ENCODE measurements at regions not wholly inside any gene's neighbourhood (a gene's known extent, or its start where the extent isn't known, plus 50 kb on each side); places are given as distances from the start of the nearest gene placed in this dataset.

DNA sequence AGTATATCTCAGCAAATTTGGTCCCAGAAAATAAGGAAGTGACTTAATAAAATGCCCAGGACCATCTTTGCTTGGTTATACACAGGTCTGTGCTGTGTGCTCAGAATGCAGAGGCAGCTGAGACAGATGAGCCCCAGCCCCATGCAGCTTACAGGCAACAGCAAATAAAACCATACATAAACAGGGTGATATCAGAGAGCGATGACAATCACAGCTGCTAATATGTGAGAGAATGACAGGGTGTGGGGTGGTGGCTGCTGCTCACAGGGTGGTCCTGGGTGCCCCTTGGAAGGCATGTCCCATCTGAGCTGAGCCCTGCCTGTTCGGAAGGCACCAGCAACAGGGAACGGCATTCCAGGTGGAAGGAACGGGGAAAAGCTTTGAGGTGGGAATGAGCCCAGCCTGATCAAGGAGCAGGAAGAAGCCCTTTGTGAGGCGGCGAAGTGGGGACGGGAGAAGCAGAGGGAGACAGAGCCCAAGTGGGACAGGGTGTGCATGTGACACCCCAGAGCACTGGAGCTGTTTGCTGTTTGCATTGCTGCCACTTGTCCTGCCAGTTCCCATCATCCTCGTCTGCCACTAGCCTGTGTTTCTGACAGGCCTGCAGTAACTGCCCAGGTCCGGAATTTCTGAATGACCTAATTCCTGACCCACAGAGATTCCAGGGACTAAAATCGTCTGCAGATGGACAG, 150.5 kb downstream of the KATNIP start (continued):
- TF ChIP-seq, protein P1, sequence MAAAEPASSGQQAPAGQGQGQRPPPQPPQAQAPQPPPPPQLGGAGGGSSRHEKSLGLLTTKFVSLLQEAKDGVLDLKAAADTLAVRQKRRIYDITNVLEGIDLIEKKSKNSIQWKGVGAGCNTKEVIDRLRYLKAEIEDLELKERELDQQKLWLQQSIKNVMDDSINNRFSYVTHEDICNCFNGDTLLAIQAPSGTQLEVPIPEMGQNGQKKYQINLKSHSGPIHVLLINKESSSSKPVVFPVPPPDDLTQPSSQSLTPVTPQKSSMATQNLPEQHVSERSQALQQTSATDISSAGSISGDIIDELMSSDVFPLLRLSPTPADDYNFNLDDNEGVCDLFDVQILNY (CRISPR knock-in tag; IDR thresholded peaks at IDR 0.05): no peak
- TF ChIP-seq, protein P2, sequence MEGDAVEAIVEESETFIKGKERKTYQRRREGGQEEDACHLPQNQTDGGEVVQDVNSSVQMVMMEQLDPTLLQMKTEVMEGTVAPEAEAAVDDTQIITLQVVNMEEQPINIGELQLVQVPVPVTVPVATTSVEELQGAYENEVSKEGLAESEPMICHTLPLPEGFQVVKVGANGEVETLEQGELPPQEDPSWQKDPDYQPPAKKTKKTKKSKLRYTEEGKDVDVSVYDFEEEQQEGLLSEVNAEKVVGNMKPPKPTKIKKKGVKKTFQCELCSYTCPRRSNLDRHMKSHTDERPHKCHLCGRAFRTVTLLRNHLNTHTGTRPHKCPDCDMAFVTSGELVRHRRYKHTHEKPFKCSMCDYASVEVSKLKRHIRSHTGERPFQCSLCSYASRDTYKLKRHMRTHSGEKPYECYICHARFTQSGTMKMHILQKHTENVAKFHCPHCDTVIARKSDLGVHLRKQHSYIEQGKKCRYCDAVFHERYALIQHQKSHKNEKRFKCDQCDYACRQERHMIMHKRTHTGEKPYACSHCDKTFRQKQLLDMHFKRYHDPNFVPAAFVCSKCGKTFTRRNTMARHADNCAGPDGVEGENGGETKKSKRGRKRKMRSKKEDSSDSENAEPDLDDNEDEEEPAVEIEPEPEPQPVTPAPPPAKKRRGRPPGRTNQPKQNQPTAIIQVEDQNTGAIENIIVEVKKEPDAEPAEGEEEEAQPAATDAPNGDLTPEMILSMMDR (IDR thresholded peaks at IDR 0.05): no peak
- no peak for TF ChIP-seq SMAD4 (CRISPR knock-in tag; IDR thresholded peaks at IDR 0.05)

DNA sequence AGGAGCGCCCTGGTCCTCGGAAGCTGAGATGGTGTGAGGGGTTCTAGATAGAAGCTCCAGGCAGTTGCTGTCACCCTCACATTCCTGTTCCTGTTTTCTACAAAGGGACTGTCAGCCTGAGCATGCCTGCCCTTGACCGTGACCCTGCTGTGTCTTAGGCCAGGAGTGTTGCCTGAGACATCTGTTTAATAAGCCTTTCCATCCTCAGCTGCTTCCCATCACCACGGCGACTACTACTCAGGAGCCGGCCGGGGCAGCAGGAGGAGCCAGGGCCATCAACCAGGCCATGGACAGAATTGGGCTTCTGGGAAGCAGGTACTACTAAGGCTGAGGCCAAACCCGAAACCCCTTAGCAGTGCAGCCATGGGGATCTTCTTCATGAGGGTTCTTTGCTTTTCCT, 151.4 kb downstream of the KATNIP start:
- DNase-seq (ENCODE audit: low spot score) (no peak), ATAC-seq (no peak)
- ChIA-PET CTCF (interaction anchor here (0.9 to 3.0 kb wide), 4 partner anchors 11 to 166 kb away, joined by 3 to 20 read pairs (median 5); no protein-coding TSS in a partner anchor), POLR2A (no interaction called here)
- Mint-ChIP-seq H3K4me1 (peaks cover 24% of the 10 kb centered on the region), H3K27me3 (ENCODE audit: low read depth) (no peaks in the 10 kb centered on the region), H3K4me3 (no peak overlapping the region), H3K27ac (no peak overlapping the region), H3K36me3 (peaks cover 3% of the 10 kb centered on the region; the same call in 1 of the 2 replicates), H3K9me3 (peaks cover 5% of the 10 kb centered on the region; the same call in 1 of the 2 replicates)
- no peak for TF ChIP-seq ZNF121 (CRISPR knock-in tag; IDR thresholded peaks at IDR 0.05)
- TF ChIP-seq ZNF317 (CRISPR knock-in tag; IDR thresholded peaks at IDR 0.05; ENCODE audit: borderline replicate concordance, low read depth): no peak
- TF ChIP-seq FOXJ3 (CRISPR knock-in tag; IDR thresholded peaks at IDR 0.05; ENCODE audit: borderline replicate concordance): no peak
- no peak for TF ChIP-seq PRRX2 (CRISPR knock-in tag; IDR thresholded peaks at IDR 0.05)
- TF ChIP-seq NR1H2 (CRISPR knock-in tag; IDR thresholded peaks at IDR 0.05): no peak
- TF ChIP-seq, protein P3, sequence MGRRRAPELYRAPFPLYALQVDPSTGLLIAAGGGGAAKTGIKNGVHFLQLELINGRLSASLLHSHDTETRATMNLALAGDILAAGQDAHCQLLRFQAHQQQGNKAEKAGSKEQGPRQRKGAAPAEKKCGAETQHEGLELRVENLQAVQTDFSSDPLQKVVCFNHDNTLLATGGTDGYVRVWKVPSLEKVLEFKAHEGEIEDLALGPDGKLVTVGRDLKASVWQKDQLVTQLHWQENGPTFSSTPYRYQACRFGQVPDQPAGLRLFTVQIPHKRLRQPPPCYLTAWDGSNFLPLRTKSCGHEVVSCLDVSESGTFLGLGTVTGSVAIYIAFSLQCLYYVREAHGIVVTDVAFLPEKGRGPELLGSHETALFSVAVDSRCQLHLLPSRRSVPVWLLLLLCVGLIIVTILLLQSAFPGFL (CRISPR knock-in tag; IDR thresholded peaks at IDR 0.05; ENCODE audit: borderline replicate concordance): no peak
- no peak for TF ChIP-seq CBFB (CRISPR knock-in tag; IDR thresholded peaks at IDR 0.05; ENCODE audit: low read depth)
- TF ChIP-seq FOXK1 (CRISPR knock-in tag; IDR thresholded peaks at IDR 0.05): no peak
- TF ChIP-seq GTF2I (CRISPR knock-in tag; conservative IDR thresholded peaks at IDR 0.05): no peak
- TF ChIP-seq, protein P4, sequence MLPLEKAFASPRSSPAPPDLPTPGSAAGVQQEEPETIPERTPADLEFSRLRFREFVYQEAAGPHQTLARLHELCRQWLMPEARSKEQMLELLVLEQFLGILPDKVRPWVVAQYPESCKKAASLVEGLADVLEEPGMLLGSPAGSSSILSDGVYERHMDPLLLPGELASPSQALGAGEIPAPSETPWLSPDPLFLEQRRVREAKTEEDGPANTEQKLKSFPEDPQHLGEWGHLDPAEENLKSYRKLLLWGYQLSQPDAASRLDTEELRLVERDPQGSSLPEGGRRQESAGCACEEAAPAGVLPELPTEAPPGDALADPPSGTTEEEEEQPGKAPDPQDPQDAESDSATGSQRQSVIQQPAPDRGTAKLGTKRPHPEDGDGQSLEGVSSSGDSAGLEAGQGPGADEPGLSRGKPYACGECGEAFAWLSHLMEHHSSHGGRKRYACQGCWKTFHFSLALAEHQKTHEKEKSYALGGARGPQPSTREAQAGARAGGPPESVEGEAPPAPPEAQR (CRISPR knock-in tag; IDR thresholded peaks at IDR 0.05): no peak
- TF ChIP-seq TEAD1 (CRISPR knock-in tag; IDR thresholded peaks at IDR 0.05): no peak

DNA sequence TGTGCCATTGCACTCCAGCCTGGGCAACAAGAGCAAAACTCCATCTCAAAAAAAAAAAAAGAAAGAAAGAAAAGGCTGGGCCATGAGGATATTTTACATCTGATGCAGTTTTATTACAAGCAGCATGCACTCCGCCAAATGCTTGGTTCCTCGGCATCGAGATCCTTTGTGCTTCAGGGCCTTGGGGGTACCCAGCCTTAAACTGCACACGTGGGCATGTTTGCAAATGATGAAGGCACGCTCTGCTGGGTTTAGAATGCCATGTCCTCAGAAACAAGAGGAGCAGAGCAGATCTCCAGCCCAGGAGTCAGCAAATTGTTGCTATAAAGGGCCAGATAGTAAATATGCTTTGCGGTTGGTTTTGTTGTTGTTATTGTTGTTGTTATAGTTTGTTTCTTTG, 153.2 kb downstream of the KATNIP start:
- Mint-ChIP-seq H3K36me3 (peaks cover 3% of the 10 kb centered on the region; the same call in 1 of the 2 replicates), H3K27ac (no peak overlapping the region), H3K4me3 (no peak overlapping the region), H3K27me3 (ENCODE audit: low read depth) (no peaks in the 10 kb centered on the region), H3K9me3 (no peaks in the 10 kb centered on the region), H3K4me1 (peaks cover 21% of the 10 kb centered on the region)
- ATAC-seq (no peak), DNase-seq (ENCODE audit: low spot score) (no peak)
- ChIA-PET POLR2A (no interaction called here), CTCF (interaction anchor here (1.5 to 1.8 kb wide), 2 partner anchors 12 to 165 kb away, joined by 4 read pairs; no protein-coding TSS in a partner anchor)
- TF ChIP-seq, protein P5, sequence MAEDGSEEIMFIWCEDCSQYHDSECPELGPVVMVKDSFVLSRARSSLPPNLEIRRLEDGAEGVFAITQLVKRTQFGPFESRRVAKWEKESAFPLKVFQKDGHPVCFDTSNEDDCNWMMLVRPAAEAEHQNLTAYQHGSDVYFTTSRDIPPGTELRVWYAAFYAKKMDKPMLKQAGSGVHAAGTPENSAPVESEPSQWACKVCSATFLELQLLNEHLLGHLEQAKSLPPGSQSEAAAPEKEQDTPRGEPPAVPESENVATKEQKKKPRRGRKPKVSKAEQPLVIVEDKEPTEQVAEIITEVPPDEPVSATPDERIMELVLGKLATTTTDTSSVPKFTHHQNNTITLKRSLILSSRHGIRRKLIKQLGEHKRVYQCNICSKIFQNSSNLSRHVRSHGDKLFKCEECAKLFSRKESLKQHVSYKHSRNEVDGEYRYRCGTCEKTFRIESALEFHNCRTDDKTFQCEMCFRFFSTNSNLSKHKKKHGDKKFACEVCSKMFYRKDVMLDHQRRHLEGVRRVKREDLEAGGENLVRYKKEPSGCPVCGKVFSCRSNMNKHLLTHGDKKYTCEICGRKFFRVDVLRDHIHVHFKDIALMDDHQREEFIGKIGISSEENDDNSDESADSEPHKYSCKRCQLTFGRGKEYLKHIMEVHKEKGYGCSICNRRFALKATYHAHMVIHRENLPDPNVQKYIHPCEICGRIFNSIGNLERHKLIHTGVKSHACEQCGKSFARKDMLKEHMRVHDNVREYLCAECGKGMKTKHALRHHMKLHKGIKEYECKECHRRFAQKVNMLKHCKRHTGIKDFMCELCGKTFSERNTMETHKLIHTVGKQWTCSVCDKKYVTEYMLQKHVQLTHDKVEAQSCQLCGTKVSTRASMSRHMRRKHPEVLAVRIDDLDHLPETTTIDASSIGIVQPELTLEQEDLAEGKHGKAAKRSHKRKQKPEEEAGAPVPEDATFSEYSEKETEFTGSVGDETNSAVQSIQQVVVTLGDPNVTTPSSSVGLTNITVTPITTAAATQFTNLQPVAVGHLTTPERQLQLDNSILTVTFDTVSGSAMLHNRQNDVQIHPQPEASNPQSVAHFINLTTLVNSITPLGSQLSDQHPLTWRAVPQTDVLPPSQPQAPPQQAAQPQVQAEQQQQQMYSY (CRISPR knock-in tag; IDR thresholded peaks at IDR 0.05): no peak
- no peak for TF ChIP-seq OVOL2 (CRISPR knock-in tag; IDR thresholded peaks at IDR 0.05; ENCODE audit: borderline replicate concordance)
- no peak for TF ChIP-seq ELF4 (CRISPR knock-in tag; IDR thresholded peaks at IDR 0.05; ENCODE audit: low read depth)
- TF ChIP-seq TCF7 (CRISPR knock-in tag; IDR thresholded peaks at IDR 0.05; ENCODE audit: low read depth): no peak
- TF ChIP-seq, protein P6, sequence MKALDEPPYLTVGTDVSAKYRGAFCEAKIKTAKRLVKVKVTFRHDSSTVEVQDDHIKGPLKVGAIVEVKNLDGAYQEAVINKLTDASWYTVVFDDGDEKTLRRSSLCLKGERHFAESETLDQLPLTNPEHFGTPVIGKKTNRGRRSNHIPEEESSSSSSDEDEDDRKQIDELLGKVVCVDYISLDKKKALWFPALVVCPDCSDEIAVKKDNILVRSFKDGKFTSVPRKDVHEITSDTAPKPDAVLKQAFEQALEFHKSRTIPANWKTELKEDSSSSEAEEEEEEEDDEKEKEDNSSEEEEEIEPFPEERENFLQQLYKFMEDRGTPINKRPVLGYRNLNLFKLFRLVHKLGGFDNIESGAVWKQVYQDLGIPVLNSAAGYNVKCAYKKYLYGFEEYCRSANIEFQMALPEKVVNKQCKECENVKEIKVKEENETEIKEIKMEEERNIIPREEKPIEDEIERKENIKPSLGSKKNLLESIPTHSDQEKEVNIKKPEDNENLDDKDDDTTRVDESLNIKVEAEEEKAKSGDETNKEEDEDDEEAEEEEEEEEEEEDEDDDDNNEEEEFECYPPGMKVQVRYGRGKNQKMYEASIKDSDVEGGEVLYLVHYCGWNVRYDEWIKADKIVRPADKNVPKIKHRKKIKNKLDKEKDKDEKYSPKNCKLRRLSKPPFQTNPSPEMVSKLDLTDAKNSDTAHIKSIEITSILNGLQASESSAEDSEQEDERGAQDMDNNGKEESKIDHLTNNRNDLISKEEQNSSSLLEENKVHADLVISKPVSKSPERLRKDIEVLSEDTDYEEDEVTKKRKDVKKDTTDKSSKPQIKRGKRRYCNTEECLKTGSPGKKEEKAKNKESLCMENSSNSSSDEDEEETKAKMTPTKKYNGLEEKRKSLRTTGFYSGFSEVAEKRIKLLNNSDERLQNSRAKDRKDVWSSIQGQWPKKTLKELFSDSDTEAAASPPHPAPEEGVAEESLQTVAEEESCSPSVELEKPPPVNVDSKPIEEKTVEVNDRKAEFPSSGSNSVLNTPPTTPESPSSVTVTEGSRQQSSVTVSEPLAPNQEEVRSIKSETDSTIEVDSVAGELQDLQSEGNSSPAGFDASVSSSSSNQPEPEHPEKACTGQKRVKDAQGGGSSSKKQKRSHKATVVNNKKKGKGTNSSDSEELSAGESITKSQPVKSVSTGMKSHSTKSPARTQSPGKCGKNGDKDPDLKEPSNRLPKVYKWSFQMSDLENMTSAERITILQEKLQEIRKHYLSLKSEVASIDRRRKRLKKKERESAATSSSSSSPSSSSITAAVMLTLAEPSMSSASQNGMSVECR (CRISPR knock-in tag; IDR thresholded peaks at IDR 0.05; ENCODE audit: borderline replicate concordance): no peak
- TF ChIP-seq ZNF416 (CRISPR knock-in tag; IDR thresholded peaks at IDR 0.05): no peak
- TF ChIP-seq PRRX2 (CRISPR knock-in tag; IDR thresholded peaks at IDR 0.05): no peak
- no peak for TF ChIP-seq FOXJ3 (CRISPR knock-in tag; IDR thresholded peaks at IDR 0.05; ENCODE audit: borderline replicate concordance)

Data from WTC11 (cell line).